Activated T-helper 1 cell treated with anti-CD3 and anti-CD28 coated beads, Interleukin-2, amount 50 U/mL, for 16 hours (primary cell): ENCODE measurements at regions not wholly inside any gene's neighbourhood (a gene's known extent, or its start where the extent isn't known, plus 50 kb on each side); places are given as distances from the start of the nearest gene placed in this dataset.
"Not testable (repeated sequence)": the region's sequence is repeated elsewhere in the genome, so short reads cannot be mapped to it uniquely, and the experiment has no call there.

Experiments
- DNase-seq, 2 donors: peaks; one replicate each; pipeline ENCODE4 v3.0.0-alpha.2; 2020; ENCODE audit warnings: low read depth in 1 of 2, low spot score in 1 of 2

DNA sequence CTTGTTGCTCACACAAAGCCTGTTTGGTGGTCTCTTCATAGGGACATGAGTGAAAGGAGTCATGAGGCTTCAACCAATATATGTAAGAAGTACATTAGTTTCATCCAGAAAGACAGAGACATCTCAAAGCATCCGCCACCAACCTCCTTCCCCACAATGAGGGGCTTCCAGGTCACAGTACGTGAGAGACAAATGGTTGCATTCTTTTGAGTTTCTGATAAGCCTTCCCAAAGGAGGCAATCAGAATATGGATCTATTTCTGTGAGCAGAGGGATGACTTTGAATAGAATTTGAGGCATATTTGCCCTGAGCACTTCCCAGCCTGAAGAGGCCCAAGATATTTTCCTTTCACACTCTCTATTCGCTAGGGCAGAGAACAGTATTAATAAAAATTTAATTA lies 931.1 kb downstream of the FAM181B start:
- no peak for DNase-seq

DNA sequence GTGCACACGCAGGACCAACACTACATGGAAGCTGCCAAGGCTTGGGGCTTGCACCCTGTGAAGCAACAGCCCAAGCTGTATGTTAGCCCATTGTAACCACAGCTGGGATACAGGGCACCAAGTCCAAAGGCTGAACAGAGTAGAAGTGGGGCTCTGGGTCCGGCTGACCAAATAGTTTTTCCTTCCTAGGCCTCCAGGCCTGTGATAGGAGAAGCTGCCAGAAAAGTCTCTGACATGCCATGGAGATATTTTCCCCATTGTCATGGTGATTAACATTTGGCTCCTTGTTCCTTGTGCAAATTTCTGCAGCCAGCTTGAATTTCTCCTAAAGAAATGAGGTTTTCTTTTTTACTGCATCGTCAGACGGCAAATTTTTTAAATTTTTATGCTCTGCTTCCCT lies 941.2 kb downstream of the FAM181B start:
- DNase-seq = no peak

GRCh38 chr11:81787584-81788049 lies 946.0 kb downstream of the FAM181B start:
- no peak for DNase-seq

DNA sequence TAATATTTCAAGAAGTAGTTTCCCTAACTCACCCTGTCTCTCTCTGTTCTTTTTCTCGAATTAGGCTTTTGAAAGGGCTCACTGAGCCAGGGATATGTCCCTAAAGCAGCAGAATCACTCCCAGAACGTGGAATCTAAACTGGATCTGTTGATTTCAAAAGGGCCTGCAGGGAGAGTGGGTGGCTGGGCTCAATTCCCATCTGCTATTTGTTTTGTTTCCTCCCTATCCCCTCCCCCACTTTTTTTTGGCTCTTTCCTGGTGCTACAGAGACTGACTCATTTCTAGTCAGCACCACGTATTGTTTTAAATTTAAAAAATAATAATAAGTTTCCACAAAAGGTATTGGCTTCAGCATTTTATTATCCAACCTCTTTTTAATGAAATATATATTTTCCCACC lies 961.5 kb downstream of the FAM181B start:
- no peak for DNase-seq

- not testable (repeated sequence) for DNase-seq
Observed at GRCh38 chr11:81769906-81770305, 963.8 kb downstream of the FAM181B start.

DNA sequence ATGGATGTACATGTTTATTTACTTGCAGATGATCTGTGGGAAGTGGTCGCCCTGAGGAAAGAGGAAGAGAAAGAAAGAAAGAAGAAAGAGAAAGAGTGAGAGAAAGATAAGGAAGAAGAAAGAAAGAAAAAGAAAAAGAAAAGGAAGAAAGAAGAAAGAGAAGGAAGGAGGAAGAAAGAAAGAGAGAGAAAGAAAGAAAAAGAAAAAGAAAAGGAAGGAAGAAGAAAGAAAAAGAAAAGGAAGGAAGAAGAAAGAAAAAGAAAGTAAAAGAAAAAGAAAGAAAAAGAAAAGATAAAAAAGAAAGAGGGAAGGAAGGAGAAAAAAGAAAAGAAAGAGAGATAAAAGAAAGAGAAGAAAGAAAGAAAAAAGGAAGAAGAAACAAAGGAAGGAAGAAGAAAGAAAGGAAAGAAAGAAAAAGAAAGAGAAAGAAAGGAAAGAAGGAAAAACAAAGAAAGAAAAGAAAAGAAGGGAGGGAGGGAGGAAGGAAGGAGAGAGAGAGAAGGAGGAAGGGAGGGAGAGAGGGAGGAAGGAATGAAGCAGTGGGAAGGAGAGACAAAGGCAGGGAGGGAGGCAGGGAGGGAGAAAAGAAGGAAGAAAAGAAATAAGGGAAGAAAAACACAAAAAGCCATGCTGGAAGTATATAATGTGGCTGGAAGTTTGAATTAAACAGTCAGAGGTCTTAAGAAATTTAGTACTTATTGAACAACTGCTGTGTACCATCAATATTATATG lies 976.6 kb downstream of the FAM181B start:
- no peak for DNase-seq

GRCh38 chr11:81749245-81749644 lies 984.4 kb downstream of the FAM181B start:
- DNase-seq = no peak

DNA sequence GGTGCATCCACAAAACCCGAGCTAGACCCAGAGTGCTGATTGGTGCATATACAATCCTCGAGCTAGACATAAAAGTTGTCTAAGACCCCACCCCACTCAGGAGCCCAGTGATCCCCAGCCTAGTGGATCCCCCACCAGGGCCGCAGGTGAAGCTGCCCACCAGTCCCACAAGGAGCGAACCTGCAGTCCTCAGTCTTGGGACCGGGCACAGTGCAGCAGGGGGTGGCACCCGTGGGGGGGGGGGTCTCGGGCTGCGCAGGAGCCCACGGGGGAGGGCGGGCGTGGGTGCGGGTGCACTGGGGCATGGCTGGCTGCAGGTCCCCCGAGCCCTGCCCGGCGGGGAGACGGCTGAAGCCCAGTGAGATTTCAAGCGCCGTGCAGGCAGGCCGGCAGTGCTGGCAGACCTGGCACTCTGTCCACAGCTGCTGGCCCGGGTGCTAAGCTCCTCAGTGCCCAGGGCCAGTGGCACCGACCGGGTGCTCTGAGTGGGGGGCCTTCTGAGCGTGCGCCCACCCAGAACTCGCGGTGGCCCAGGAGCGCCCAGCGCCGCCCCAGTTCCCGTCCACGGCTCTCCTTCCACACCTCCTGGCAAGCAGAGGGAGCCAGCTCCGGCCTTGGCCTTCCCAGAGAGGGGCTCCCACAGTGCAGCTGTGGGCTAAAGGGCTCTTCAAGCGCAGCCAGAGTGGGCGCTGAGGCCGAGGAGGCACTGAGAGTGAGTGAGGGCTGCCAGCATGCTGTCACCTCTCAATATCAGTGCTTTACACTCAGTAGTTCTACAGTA lies 989.1 kb downstream of the FAM181B start:
- no peak for DNase-seq

DNA sequence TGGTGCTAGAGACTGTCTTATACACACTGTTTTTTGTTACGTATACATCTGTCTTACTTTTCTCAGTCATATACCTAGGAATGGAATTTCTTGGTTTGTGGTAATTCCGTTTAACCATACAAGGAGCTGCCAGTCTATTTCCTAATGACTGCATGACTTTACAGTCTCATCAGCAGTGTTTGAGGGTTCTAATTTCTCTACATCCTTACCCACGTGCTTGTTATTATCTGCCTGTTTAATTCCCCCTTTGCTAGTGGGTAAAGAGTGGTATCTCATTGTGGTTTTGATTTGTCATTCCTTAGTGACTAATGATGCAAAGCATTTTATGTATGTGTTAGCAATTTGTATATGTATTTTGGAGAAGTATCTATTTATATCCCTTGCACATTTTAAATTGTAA lies 1008.0 kb downstream of the FAM181B start:
- DNase-seq = no peak

GRCh38 chr11:81717695-81718094 lies 1016.0 kb downstream of the FAM181B start:
- DNase-seq = no peak

DNA sequence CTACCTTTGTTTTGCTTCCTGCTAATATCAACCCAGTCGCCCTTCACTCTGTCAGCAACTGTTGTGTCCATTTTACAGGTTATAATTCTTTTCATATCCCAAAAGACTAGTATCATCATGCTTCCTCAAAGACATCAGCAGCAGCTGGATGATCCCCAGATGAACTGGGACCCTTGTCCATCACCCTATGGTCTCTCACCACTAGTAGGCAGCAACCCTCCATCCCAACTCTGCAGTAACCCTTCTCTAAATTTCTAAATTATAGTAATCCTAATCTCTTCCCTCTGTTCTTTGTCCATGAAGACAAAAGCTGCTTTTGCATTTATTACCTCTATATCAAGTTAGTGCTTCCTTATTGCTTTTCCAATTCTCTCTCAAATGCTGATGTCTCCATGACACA lies 1025.8 kb downstream of the FAM181B start:
- no peak for DNase-seq

- DNase-seq = no peak
Observed at GRCh38 chr11:81705283-81705682, 1028.4 kb downstream of the FAM181B start.

GRCh38 chr11:81700076-81700475 lies 1033.6 kb downstream of the FAM181B start:
- no peak for DNase-seq

DNA sequence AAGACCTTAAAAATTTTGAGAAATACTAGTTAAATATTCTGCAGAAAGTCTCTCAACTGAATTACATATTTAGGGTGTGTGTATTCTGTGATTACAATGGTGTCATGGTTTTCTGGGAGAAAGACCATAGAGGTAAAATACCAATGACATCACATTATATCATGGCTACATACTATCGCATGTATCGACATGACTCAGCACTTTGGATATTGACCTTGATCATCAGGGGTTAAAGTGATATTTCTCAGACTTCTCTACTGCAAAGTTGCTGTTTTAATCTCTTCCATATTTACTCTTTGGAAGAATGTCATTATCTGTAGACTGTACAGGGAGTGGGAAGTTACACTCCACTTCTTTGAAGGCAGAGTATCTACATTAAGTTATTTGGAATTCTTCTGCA lies 1046.6 kb downstream of the FAM181B start:
- DNase-seq = no peak

- DNase-seq = no peak
Observed at GRCh38 chr11:81674211-81674610, 1059.5 kb downstream of the FAM181B start.

DNA sequence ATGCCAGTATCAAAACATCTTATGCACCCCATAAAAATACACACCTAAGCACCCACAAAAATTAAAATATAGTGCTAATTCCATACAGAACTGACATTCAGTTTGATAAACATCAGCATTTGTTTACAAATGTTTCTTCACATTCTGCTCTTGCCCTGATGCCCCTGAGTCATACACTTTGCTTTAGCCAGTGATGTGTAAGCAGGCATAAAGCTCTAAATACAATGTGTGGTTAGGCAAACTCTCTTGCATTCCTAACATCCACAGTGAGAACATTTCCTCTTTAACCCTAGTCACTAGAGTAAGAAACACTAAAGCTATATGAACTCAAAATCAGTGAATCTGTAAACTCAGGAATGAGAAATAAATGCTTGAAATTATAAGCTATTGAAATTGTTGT lies 1060.7 kb downstream of the FAM181B start:
- DNase-seq = no peak

DNA sequence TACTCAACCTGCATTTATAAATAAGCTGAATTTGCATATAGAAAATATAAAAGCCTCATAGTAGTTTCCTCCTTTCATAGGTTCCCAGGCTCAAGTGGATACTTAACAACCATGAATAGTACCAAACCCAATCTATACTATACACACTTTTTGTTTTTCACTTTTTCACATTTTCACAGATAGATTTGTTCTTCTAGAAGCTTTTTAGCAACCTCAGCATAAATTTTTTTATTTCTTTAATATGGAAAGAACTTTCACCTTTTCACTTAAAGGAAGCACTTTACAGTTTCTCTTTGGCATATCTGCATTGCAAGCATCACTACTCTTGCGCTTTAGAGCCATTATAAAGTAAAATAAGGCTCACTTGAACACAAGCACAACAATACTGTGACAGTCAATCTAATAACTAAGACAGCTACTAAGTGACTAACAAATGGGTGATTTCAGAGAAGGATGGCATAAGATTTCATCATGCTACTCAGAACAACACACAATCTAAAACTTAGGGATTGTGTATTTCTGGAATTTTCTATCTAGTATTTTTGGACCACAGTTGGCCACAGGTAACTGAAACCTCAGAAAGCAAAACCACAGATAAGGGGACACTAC lies 1063.6 kb downstream of the FAM181B start:
- DNase-seq = no peak

DNA sequence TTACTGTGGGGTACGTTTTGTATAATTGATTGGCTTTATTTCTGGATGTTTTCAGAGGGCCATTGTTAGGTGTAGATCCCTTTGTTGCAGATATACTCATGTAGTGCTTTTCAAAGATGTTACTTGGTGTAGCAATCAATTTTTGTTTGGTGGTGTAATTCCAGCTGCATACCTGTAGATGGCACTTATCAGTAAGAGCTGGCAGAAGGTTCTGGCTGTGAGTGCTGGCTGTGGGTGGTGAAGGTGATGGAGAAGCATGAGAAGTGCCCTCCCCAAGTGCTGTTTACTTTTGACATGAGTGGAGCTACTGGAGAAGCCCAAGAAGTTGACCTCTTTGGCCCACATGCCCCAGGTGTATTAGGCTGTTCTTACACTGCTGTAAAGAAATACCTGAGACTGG lies 1074.9 kb downstream of the FAM181B start:
- no peak for DNase-seq

DNA sequence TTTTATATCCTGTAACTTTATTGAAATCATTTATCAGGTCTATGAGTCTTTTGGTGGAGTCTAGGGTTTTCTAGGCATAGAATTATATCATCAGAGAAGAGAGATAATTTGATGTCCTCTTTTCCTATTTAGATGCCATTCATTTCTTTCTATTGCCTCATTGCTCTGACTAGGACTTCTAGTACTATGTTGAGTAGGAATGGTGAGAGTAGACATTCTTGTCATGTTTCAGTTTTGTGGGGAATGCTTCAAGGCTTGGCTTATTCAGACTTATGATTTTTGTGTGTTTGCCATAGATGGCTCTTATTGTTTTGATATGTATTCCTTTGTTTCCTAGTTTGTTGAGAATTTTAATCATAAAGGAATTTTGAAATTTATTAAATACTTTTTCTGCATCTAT lies 1078.3 kb downstream of the FAM181B start:
- DNase-seq = no peak

DNA sequence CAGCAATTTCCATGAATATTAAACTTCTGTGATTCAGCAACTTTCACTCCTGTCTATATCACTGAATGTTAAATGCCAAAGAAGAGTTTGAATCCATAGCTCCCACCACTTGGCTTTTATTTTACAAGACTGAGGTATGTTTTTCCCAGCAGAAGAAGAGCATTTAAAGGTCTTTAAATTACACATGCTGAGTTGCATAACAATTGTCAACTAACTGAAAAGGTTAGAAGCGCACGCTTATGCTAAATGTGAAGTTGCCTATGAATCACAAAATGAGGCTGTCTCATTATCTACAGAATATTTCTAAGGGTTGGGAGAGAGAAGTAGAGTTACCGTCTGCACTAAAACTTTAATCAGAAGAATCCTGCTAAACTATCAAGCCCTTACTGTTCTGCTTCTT lies 1086.3 kb downstream of the FAM181B start:
- DNase-seq = no peak

DNA sequence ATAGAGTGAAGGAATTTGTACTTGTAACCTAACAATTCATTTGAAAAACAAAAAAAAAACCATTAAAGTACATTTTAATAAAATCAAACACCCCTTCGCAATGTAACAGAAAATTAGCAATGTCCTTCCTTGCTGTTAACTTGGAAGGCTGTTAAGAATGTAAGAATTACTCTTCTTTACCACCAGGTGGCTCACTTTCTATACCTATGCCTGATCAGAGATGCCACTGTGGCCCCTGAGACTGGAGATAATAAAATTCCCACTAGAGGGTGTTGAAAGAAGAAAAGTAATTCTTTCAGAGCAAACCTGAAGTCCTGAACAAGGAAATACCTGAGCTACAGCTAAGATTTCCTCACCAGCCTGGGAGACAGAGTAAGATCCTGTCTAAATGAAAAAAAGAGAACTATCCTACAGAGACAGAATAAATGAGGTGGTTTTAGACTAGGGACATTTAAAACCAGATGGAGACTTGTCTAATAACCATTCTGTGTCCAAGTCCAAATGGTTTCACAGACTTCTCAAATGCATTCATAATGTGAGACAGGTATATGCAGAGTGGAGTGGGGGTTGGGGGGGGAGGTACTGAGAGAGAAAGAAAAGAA lies 1089.3 kb downstream of the FAM181B start:
- DNase-seq = no peak

DNA sequence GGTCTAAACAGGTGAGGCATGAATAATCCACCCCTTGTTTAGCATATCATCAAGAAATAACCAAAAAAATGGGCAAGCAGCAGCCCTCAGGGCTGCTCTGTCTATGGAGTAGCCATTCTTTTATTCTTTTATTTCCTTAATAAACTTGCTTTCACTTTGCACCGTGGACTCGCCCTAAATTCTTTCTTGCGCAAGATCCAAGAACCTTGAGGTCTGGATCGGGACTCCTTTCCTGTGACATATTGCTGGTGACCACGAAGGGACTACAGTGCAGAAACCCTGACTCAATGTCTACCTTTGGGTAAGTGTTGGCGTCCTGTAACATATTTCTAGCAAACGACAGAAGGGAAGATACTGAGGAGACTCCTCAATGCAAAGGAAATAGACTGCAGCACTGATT lies 1099.2 kb downstream of the FAM181B start:
- no peak for DNase-seq
